Adrenal gland (tissue), 5 donors: ENCODE measurements at regions not wholly inside any gene's neighbourhood (a gene's known extent, or its start where the extent isn't known, plus 50 kb on each side); places are given as distances from the start of the nearest gene placed in this dataset.

Source experiments
- POLR2A ChIP-seq, 2 donors: fragments of 450-650 bp; IDR thresholded peaks; one replicate each; pipeline ENCODE4 v1.6.1; 2017; ENCODE audit warnings: antibody characterized with exemption in 2 of 2, mild to moderate bottlenecking in 2 of 2, moderate library complexity in 1 of 2
- TF ChIP-seq, protein P1 (sequence below), 6 experiments: fragments of 450-650 bp in 4 of 6; fragments of 200-600 bp in 2 of 6; sonication (generic) in 1 of 6; IDR thresholded peaks; 1 replicate in 5 of 6; 2 replicates in 1 of 6; pipeline versions ENCODE4 v1.5.1 to v1.8.0; 2016 to 2021; ENCODE audit warnings: antibody characterized with exemption in 6 of 6, mild to moderate bottlenecking in 2 of 6, moderate library complexity in 1 of 6
- donor health status: DM: no; HTN: no; CAD: no.

DNA sequence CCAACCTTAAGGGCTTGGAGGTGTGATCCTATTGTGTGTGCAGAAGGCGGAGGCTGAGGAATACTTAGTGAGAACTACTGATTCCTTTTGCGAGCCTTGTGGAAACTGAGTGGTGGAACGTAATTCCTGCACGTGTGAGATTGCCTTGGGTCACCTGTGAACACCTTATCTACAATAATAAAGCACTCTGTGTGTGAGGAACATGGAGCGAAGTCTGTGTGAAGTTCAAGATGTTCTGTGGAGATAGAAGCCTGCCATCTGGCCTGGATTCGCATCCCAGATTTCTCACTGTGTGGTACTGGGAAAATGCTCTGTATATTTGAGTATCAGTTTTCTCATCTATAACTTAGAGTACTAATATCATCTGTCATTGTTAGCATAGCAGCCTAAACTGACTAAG is 179.5 kb upstream of the PDZRN3 start:
- TF ChIP-seq, protein P1, sequence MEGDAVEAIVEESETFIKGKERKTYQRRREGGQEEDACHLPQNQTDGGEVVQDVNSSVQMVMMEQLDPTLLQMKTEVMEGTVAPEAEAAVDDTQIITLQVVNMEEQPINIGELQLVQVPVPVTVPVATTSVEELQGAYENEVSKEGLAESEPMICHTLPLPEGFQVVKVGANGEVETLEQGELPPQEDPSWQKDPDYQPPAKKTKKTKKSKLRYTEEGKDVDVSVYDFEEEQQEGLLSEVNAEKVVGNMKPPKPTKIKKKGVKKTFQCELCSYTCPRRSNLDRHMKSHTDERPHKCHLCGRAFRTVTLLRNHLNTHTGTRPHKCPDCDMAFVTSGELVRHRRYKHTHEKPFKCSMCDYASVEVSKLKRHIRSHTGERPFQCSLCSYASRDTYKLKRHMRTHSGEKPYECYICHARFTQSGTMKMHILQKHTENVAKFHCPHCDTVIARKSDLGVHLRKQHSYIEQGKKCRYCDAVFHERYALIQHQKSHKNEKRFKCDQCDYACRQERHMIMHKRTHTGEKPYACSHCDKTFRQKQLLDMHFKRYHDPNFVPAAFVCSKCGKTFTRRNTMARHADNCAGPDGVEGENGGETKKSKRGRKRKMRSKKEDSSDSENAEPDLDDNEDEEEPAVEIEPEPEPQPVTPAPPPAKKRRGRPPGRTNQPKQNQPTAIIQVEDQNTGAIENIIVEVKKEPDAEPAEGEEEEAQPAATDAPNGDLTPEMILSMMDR (IDR thresholded peaks at IDR 0.05): no peak
- TF ChIP-seq POLR2A (IDR thresholded peaks at IDR 0.05): no peak
